ENCODE measurements at regions not wholly inside any gene's neighbourhood (a gene's known extent, or its start where the extent isn't known, plus 50 kb on each side); places are given as distances from the start of the nearest gene placed in this dataset.

DNA sequence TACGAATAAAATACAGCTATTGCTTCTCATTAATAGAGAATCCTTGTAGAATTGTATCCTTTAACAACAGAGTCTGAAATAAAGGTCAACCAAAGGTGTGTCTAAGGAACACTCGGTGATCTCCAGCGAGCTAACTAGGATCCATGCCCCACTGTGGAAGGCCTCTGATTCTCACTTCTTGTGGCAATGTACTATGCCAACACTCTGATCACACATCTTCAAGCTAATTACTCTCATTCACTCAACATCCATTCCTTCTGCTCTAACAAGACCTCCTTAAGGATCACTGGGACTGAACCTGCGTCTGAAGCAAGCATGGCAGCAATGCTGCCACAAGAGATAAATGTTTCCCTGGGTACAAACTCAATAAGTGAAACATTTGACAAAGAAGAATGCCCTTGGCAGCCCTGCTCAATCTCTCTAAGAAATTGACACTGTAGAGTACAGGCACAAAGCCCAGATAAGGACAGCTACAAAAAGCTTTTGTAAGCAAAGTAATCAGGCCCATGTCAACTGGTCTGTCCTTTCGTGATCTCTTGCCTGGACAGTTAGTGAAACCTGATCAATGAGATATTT is 74.6 kb upstream of the PARD3B start (continued):
- TF ChIP-seq, protein P1, sequence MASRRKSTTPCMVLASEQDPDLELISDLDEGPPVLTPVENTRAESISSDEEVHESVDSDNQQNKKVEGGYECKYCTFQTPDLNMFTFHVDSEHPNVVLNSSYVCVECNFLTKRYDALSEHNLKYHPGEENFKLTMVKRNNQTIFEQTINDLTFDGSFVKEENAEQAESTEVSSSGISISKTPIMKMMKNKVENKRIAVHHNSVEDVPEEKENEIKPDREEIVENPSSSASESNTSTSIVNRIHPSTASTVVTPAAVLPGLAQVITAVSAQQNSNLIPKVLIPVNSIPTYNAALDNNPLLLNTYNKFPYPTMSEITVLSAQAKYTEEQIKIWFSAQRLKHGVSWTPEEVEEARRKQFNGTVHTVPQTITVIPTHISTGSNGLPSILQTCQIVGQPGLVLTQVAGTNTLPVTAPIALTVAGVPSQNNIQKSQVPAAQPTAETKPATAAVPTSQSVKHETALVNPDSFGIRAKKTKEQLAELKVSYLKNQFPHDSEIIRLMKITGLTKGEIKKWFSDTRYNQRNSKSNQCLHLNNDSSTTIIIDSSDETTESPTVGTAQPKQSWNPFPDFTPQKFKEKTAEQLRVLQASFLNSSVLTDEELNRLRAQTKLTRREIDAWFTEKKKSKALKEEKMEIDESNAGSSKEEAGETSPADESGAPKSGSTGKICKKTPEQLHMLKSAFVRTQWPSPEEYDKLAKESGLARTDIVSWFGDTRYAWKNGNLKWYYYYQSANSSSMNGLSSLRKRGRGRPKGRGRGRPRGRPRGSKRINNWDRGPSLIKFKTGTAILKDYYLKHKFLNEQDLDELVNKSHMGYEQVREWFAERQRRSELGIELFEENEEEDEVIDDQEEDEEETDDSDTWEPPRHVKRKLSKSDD (CRISPR knock-in tag; IDR thresholded peaks at IDR 0.05; ENCODE audit: low read depth) = no peak
- TF ChIP-seq, protein P2, sequence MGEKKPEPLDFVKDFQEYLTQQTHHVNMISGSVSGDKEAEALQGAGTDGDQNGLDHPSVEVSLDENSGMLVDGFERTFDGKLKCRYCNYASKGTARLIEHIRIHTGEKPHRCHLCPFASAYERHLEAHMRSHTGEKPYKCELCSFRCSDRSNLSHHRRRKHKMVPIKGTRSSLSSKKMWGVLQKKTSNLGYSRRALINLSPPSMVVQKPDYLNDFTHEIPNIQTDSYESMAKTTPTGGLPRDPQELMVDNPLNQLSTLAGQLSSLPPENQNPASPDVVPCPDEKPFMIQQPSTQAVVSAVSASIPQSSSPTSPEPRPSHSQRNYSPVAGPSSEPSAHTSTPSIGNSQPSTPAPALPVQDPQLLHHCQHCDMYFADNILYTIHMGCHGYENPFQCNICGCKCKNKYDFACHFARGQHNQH (CRISPR knock-in tag; IDR thresholded peaks at IDR 0.05) = no peak
- no peak for TF ChIP-seq ZNF616 (CRISPR knock-in tag; IDR thresholded peaks at IDR 0.05; ENCODE audit: low read depth)

GRCh38 chr2:204472375-204472774 is 72.9 kb upstream of the PARD3B start:
- Histone ChIP-seq H3K4me3 (replicated peaks in 1 of 3; ENCODE audit: insufficient read depth in 1 of 3, low read depth in 2 of 3, low read length in 3 of 3) (no peak overlapping the region), H3K4me1 (ENCODE audit: insufficient read depth, low read length) (no peaks in the 10 kb centered on the region), H3K9ac (ENCODE audit: insufficient read depth, low read depth, low read length) (no peak overlapping the region), H2AFZ (ENCODE audit: low read length) (no peak overlapping the region), H3K27me3 (ENCODE audit: control insufficient read depth in 1 of 2, insufficient read depth in 2 of 2, low read length in 2 of 2) (no peaks in the 10 kb centered on the region), H3K4me2 (ENCODE audit: low read depth, low read length) (no peak overlapping the region), H4K20me1 (ENCODE audit: insufficient read depth, low read length) (no peaks in the 10 kb centered on the region), H3K9me3 (ENCODE audit: low read length) (no peaks in the 10 kb centered on the region), H3K36me3 (replicated peaks in 1 of 2; ENCODE audit: control insufficient read depth in 1 of 2, insufficient read depth in 2 of 2, low read length in 2 of 2) (no peaks in the 10 kb centered on the region), H3K79me2 (ENCODE audit: insufficient read depth, low read length) (no peaks in the 10 kb centered on the region), H3K27ac (ENCODE audit: extremely low read length, insufficient read depth, low read length) (no peak overlapping the region)
- WGBS (ENCODE audit: low lambda C conversion rate) = 56% methylated on average over 10 of the region's 10 CpGs
- BruUV-seq (replicated peaks) = no TSS peak
- ChIA-PET CTCF (ENCODE audit: low intra/inter-chr PET ratio, low total read pairs) (no interaction called here), POLR2A (no interaction called here)
- DNase-seq (ENCODE audit: low spot score) = no peak
- in situ Hi-C loops (cut with HindIII; ENCODE audit: extremely low pct_ligation_motif_present, low pct_unique_long_range_greater_than_20kb) = no loop called here
- FAIRE-seq = no peak
- intact Hi-C loops (cut with micrococcal nuclease; ENCODE audit: unreplicated experiment) = no loop called here
- TF ChIP-seq, protein P3, sequence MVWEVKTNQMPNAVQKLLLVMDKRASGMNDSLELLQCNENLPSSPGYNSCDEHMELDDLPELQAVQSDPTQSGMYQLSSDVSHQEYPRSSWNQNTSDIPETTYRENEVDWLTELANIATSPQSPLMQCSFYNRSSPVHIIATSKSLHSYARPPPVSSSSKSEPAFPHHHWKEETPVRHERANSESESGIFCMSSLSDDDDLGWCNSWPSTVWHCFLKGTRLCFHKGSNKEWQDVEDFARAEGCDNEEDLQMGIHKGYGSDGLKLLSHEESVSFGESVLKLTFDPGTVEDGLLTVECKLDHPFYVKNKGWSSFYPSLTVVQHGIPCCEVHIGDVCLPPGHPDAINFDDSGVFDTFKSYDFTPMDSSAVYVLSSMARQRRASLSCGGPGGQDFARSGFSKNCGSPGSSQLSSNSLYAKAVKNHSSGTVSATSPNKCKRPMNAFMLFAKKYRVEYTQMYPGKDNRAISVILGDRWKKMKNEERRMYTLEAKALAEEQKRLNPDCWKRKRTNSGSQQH (CRISPR knock-in tag; IDR thresholded peaks at IDR 0.05; ENCODE audit: low read depth) = no peak
- TF ChIP-seq ZMYM3 (CRISPR knock-in tag; IDR thresholded peaks at IDR 0.05) (no peak), ZBTB21 (CRISPR knock-in tag; IDR thresholded peaks at IDR 0.05) (no peak), ZEB1 (IDR thresholded peaks at IDR 0.05; ENCODE audit: insufficient replicate concordance, low read depth) (no peak), HCFC1 (IDR thresholded peaks at IDR 0.05; ENCODE audit: low read depth, low read length) (no peak), ZNF460 (CRISPR knock-in tag; IDR thresholded peaks at IDR 0.05; ENCODE audit: borderline replicate concordance) (no peak), SCMH1 (CRISPR knock-in tag; IDR thresholded peaks at IDR 0.05; ENCODE audit: borderline replicate concordance) (no peak), ZNF580 (CRISPR knock-in tag; IDR thresholded peaks at IDR 0.05; ENCODE audit: borderline replicate concordance, low read depth) (no peak), ZNF629 (CRISPR knock-in tag; conservative IDR thresholded peaks at IDR 0.05) (no peak), PRPF4 (IDR thresholded peaks at IDR 0.05; ENCODE audit: low read depth, low read length, poor library complexity, severe bottlenecking) (no peak), ZNF235 (CRISPR knock-in tag; IDR thresholded peaks at IDR 0.05; ENCODE audit: borderline replicate concordance) (no peak), GMEB2 (CRISPR knock-in tag; IDR thresholded peaks at IDR 0.05; ENCODE audit: low read depth) (no peak)
- TF ChIP-seq, protein P4, sequence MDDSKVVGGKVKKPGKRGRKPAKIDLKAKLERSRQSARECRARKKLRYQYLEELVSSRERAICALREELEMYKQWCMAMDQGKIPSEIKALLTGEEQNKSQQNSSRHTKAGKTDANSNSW (CRISPR knock-in tag; IDR thresholded peaks at IDR 0.05; ENCODE audit: borderline replicate concordance) = no peak
- no peak for ATAC-seq
